ENCODE measurements at regions not wholly inside any gene's neighbourhood (a gene's known extent, or its start where the extent isn't known, plus 50 kb on each side); places are given as distances from the start of the nearest gene placed in this dataset.

- DNase-seq = no peak
These were observed 2041.2 kb upstream of the PIK3C3 start for GRCh38 chr18:39913672-39914366.

GRCh38 chr18:39911716-39912115 lies 2043.3 kb upstream of the PIK3C3 start:
- no peak for DNase-seq

DNA sequence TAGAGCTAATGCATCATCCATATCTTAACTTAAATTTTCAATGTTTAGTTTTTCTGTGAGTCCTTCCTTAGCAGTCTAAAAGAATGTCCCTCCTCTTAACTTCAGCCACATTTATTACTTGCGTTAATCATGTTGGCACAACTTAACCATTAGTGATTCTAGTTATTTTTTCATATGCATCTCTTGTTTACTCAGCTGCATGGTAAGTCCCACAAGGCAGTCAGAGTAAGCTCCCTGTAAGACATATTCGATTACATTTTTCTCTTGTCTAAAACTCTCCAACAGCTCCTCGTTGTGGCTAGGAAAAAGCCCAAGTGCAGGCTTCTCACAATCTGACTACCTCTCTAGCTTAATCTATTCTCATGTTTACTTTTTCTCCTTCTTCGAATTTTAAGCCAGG lies 2045.3 kb upstream of the PIK3C3 start:
- no peak for DNase-seq

DNA sequence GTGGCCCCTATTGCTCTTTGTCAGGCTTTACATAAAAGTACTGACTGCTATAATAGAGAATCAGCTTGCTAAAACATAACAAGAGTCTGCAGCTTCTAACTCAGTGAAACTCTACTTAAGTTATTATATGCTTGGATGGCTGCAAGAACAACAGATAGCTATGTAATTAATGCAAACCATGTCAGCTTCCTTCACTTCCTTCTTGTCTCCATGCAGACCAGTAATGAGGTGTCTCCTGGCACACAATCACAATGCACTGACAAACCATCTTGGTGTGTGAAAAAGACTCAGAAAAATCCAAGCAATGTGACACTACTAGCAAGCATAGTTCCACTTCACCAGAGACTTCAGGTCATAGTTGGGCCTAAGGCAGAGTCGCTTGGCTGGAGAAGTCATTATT lies 2068.9 kb upstream of the PIK3C3 start:
- DNase-seq = no peak

GRCh38 chr18:39872651-39873050 lies 2082.4 kb upstream of the PIK3C3 start:
- no peak for DNase-seq

GRCh38 chr18:39871961-39872360 lies 2083.1 kb upstream of the PIK3C3 start:
- no peak for DNase-seq

- no peak for DNase-seq
These were observed 2084.4 kb upstream of the PIK3C3 start for GRCh38 chr18:39870591-39870990.

- DNase-seq = no peak
These were observed 2091.1 kb upstream of the PIK3C3 start for GRCh38 chr18:39863916-39864315.

- DNase-seq = no peak
These were observed 2092.7 kb upstream of the PIK3C3 start for GRCh38 chr18:39862341-39862740.

DNA sequence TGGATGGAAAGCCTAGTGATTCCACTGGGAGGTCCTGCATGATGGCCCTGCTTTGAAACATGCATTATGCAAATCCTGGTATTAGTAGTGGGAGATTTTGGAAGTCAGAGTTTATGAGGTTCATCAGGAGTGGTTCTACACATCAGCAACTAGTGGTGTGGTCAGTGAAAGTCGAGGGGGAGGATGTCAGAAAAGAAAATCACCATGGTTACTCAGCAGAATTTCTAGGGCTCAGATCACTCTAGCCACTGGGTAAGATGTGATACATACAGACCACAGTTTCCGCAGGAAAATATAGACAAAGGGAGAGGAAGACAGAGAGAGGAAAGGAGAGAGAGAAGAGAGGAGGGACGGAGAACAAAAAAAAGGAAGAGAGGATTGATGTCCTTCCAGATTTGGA lies 2100.7 kb upstream of the PIK3C3 start:
- DNase-seq = no peak

GRCh38 chr18:39846265-39846664 lies 2108.8 kb upstream of the PIK3C3 start:
- DNase-seq = no peak

DNA sequence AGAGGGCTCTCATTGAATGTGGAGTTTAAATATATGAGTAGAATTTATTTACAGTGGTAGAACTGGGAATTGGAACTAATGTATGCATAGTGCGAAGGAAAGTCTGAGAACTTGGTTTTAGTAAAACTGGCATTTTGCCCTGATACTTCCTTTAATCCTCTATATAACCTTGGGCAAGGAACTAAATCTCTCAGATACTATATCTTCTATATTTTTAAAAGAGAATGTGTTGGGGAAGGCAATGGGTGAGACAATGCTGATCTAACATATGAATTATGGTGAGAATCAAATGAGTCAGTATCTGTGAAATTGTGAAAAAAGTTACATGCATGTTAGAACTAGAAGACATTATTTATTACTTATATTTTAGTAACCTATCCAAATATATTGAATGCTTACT lies 2109.4 kb upstream of the PIK3C3 start:
- DNase-seq = no peak

DNA sequence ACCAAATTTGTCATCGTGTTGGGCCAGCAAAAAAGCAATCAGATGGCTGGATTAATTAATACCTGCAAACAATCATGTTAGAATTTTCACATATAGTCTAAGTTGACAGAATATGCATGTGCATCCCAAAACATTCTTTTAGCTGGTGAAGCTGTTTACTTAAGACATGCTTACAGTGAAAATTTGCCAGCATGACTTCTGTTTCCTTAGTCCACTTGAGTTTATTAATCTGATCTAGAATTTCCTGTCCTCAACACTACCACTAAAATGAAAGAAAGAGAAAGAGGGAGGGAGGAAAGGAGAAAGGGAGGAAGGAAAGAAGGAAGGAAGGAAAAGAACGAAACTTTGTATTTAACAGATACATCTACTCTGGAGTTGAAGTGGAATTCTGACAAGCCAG lies 2109.9 kb upstream of the PIK3C3 start:
- no peak for DNase-seq

- DNase-seq = no peak
These were observed 2111.5 kb upstream of the PIK3C3 start for GRCh38 chr18:39843546-39843945.

- DNase-seq = no peak
These were observed 2112.6 kb upstream of the PIK3C3 start for GRCh38 chr18:39842366-39842914.

DNA sequence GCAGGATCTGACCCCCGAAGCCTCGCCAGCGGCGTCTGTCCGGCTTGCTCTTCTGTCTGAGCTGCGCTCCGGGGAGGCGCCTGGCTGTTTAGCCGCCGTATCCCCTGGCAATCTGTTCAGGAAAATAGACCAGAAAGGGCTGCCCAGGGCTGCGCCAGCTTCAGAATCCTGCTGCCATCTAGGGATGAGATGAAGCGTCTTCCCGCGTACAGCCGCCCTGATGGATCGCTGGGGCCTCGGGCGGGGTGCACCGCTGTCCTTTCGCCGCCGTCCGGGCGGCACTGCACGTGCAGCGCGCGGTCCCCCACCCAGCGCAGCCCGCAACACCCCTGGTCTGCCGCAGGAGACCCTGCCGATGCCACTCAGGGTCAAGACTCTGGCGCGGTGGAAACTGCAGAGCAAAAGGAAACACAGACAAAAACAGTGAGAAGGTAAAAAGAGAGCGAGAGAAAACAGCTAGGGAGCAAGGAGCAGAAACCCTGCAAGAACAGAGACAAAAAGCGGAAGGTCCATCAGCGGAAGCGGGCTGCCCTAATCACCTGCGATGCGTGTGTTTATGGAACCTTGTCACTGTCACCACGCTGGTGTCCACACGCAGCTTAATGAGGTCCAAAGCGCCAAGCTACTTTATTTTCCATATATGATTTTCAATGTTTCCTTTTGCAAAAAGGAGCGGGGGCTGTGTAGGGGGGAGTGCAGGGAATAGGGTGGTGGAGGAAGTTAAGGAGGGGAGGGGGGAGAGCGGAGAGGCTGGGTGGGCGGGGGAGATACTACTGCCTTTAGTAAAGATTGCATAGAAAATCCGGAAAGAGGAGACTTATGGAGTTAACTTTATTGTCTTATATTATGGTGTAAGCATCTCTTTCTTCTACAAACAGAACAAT lies 2113.3 kb upstream of the PIK3C3 start:
- DNase-seq = no peak

GRCh38 chr18:39840856-39841481 lies 2114.1 kb upstream of the PIK3C3 start:
- no peak for DNase-seq

DNA sequence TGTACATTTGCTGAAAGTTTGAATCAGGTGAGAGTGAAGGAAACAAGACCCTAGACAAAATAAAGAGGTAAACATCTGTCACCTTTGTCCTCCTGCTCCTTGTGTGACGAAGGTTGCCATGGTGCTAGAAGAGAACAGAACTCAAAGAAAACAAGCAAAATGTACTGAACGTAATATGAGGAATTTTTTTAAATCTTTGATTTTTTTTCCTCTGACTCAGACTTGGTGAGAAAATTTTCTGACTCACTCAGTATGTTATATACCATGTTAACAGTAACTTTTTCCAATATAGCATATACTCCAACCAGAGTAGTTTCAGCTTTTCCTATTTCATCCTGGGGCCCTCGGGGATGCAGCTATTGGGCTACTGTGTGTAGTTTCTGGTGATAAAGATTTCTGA lies 2114.6 kb upstream of the PIK3C3 start:
- DNase-seq = no peak

- no peak for DNase-seq
These were observed 2115.3 kb upstream of the PIK3C3 start for GRCh38 chr18:39839782-39840181.

- DNase-seq = no peak
These were observed 2116.2 kb upstream of the PIK3C3 start for GRCh38 chr18:39838831-39839230.

DNA sequence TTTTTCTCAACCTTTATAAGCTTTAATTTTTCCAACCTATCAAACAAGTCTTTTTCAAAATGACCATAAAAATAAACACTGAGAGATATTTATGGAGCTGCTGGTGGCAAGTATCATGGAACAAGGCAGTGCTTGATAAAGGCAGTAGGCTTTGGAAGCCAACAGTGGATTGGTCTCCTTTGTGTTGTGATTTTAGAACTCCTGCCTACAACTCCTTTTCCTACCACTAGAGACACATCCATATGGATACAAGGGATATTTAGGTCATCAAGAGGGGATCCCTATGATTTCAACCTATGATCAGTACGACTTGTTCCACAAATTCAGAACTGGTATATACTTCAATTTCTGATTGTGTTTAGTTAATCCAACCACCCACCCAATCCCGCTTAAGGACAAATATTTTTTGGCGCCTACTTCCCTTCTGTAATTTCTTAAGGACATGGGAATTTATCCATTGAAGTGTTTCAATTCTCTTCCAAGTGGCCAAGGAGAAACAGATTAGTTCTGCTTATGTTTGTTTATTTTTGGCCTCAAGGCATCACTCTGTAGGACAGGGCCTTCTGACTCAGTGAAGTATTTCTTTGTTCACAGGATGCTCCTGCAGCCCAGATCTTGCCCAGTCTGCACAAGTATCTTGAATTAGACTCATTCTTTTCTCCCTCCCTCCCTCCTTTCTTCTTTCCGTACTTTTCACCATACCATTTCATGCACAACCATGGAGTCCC lies 2119.6 kb upstream of the PIK3C3 start:
- no peak for DNase-seq

GRCh38 chr18:39834636-39835035 lies 2120.4 kb upstream of the PIK3C3 start:
- DNase-seq = no peak

Measured in NCI-H1048 (cell line).